ENCODE measurements at regions not wholly inside any gene's neighbourhood (a gene's known extent, or its start where the extent isn't known, plus 50 kb on each side); places are given as distances from the start of the nearest gene placed in this dataset.

GRCh38 chr7:125431349-125431748, 501.7 kb upstream of the POT1 start:
- no peak for DNase-seq
- intact Hi-C loops (cut with DNase I; ENCODE audit: low total_unique reads): no loop called here
- TF ChIP-seq CTCF (IDR thresholded peaks at IDR 0.05): no peak
- no peak for TF ChIP-seq POLR2A (IDR thresholded peaks at IDR 0.05)
- Histone ChIP-seq H3K4me3 (no peak overlapping the region), H3K27ac (no peak overlapping the region), H3K27me3 (no peaks in the 10 kb centered on the region), H3K9me3 (no peaks in the 10 kb centered on the region), H3K4me1 (no peaks in the 10 kb centered on the region), H3K36me3 (ENCODE audit: low read depth, missing control alignments) (no peaks in the 10 kb centered on the region)
- WGBS, 2 donors: 70 to 85% methylated on average over 1 of the region's 1 CpG

GRCh38 chr7:125430013-125430412, 500.4 kb upstream of the POT1 start:
- intact Hi-C loops (cut with DNase I; ENCODE audit: low total_unique reads): no loop called here
- no peak overlapping the region for H3K27ac ChIP-seq
- no peak for TF ChIP-seq POLR2A (IDR thresholded peaks at IDR 0.05)
- TF ChIP-seq CTCF (IDR thresholded peaks at IDR 0.05): no peak
- DNase-seq: no peak
- H3K27me3 ChIP-seq: no peaks in the 10 kb centered on the region
- no peak overlapping the region for H3K4me3 ChIP-seq
- no peaks in the 10 kb centered on the region for H3K4me1 ChIP-seq
- WGBS, 2 donors: 87 to 91% methylated on average over 2 of the region's 2 CpGs
- H3K36me3 ChIP-seq (ENCODE audit: low read depth, missing control alignments): no peaks in the 10 kb centered on the region
- no peaks in the 10 kb centered on the region for H3K9me3 ChIP-seq

GRCh38 chr7:125427676-125428075, 498.1 kb upstream of the POT1 start:
- WGBS, 2 donors: 45 to 47% methylated on average over 1 of the region's 1 CpG
- intact Hi-C loops (cut with DNase I; ENCODE audit: low total_unique reads): no loop called here
- H3K9me3 ChIP-seq: no peaks in the 10 kb centered on the region
- TF ChIP-seq POLR2A (IDR thresholded peaks at IDR 0.05) (no peak), CTCF (IDR thresholded peaks at IDR 0.05) (no peak)
- no peak overlapping the region for H3K27ac ChIP-seq
- H3K36me3 ChIP-seq (ENCODE audit: low read depth, missing control alignments): no peaks in the 10 kb centered on the region
- H3K4me1 ChIP-seq: no peaks in the 10 kb centered on the region
- no peak overlapping the region for H3K4me3 ChIP-seq
- DNase-seq: no peak
- no peaks in the 10 kb centered on the region for H3K27me3 ChIP-seq

- no peaks in the 10 kb centered on the region for H3K36me3 ChIP-seq (ENCODE audit: low read depth, missing control alignments)
- DNase-seq: no peak
- no peak overlapping the region for H3K4me3 ChIP-seq
- no peak for TF ChIP-seq POLR2A (IDR thresholded peaks at IDR 0.05)
- no peak for TF ChIP-seq CTCF (IDR thresholded peaks at IDR 0.05)
- WGBS, 2 donors: 86 to 90% methylated on average over 2 of the region's 2 CpGs
- no peak overlapping the region for H3K27ac ChIP-seq
- no peaks in the 10 kb centered on the region for H3K27me3 ChIP-seq
- intact Hi-C loops (cut with DNase I; ENCODE audit: low total_unique reads): no loop called here
- no peaks in the 10 kb centered on the region for H3K4me1 ChIP-seq
- no peaks in the 10 kb centered on the region for H3K9me3 ChIP-seq
Measured at GRCh38 chr7:125425506-125425905, 495.9 kb upstream of the POT1 start.

- no peak for DNase-seq
- TF ChIP-seq POLR2A (IDR thresholded peaks at IDR 0.05) (no peak), CTCF (IDR thresholded peaks at IDR 0.05) (no peak)
- intact Hi-C loops (cut with DNase I; ENCODE audit: low total_unique reads): no loop called here
- no peak overlapping the region for H3K27ac ChIP-seq
- no peaks in the 10 kb centered on the region for H3K9me3 ChIP-seq
- H3K27me3 ChIP-seq: no peaks in the 10 kb centered on the region
- H3K36me3 ChIP-seq (ENCODE audit: low read depth, missing control alignments): no peaks in the 10 kb centered on the region
- 68 to 76% methylated on average over 3 of the region's 3 CpGs for WGBS, 2 donors
- H3K4me1 ChIP-seq: no peaks in the 10 kb centered on the region
- no peak overlapping the region for H3K4me3 ChIP-seq
Measured at GRCh38 chr7:125424721-125425120, 495.1 kb upstream of the POT1 start.

Measured in testis (tissue), 2 donors.